ENCODE measurements at regions not wholly inside any gene's neighbourhood (a gene's known extent, or its start where the extent isn't known, plus 50 kb on each side); places are given as distances from the start of the nearest gene placed in this dataset.

GRCh38 chr1:13908128-13908527, 208.1 kb downstream of the PRDM2 start:
- no peak overlapping the region for H3K4me3 Mint-ChIP-seq

GRCh38 chr1:13911697-13912619, 212.0 kb downstream of the PRDM2 start:
- no peaks in the 10 kb centered on the region for H3K36me3 Mint-ChIP-seq (ENCODE audit: low read depth)
- H3K4me1 Mint-ChIP-seq (ENCODE audit: low read depth), result no peaks in the 10 kb centered on the region
- no peak overlapping the region for H3K4me3 Mint-ChIP-seq
- H3K27ac Mint-ChIP-seq, result no peak overlapping the region
- peaks cover 4% of the 10 kb centered on the region for H3K27me3 Mint-ChIP-seq (ENCODE audit: low read depth)
- no peaks in the 10 kb centered on the region for H3K9me3 Mint-ChIP-seq

More at GRCh38 chr1:13908128-13908527, 208.1 kb downstream of the PRDM2 start:
- no peaks in the 10 kb centered on the region for H3K4me1 Mint-ChIP-seq (ENCODE audit: low read depth)
- H3K27ac Mint-ChIP-seq, result no peak overlapping the region
- H3K36me3 Mint-ChIP-seq (ENCODE audit: low read depth), result no peaks in the 10 kb centered on the region
- peaks cover 4% of the 10 kb centered on the region for H3K27me3 Mint-ChIP-seq (ENCODE audit: low read depth)
- H3K9me3 Mint-ChIP-seq, result no peaks in the 10 kb centered on the region

- H3K4me3 Mint-ChIP-seq, result no peak overlapping the region
- no peaks in the 10 kb centered on the region for H3K4me1 Mint-ChIP-seq (ENCODE audit: low read depth)
- no peaks in the 10 kb centered on the region for H3K36me3 Mint-ChIP-seq (ENCODE audit: low read depth)
- H3K9me3 Mint-ChIP-seq, result no peaks in the 10 kb centered on the region
- no peak overlapping the region for H3K27ac Mint-ChIP-seq
- peaks cover 4% of the 10 kb centered on the region for H3K27me3 Mint-ChIP-seq (ENCODE audit: low read depth)
These were observed 213.4 kb downstream of the PRDM2 start for GRCh38 chr1:13913396-13913795.

GRCh38 chr1:13916530-13916929, 216.5 kb downstream of the PRDM2 start:
- Mint-ChIP-seq H3K27me3 (ENCODE audit: low read depth) (no peaks in the 10 kb centered on the region), H3K4me1 (ENCODE audit: low read depth) (no peaks in the 10 kb centered on the region), H3K4me3 (no peak overlapping the region), H3K36me3 (ENCODE audit: low read depth) (no peaks in the 10 kb centered on the region), H3K27ac (no peak overlapping the region), H3K9me3 (no peaks in the 10 kb centered on the region)

GRCh38 chr1:13917607-13918006, 217.6 kb downstream of the PRDM2 start:
- H3K27ac Mint-ChIP-seq, result no peak overlapping the region
- H3K36me3 Mint-ChIP-seq (ENCODE audit: low read depth), result no peaks in the 10 kb centered on the region
- H3K4me1 Mint-ChIP-seq (ENCODE audit: low read depth), result no peaks in the 10 kb centered on the region
- no peak overlapping the region for H3K4me3 Mint-ChIP-seq
- no peaks in the 10 kb centered on the region for H3K27me3 Mint-ChIP-seq (ENCODE audit: low read depth)
- H3K9me3 Mint-ChIP-seq, result no peaks in the 10 kb centered on the region

GRCh38 chr1:13918862-13919261, 218.9 kb downstream of the PRDM2 start:
- H3K9me3 Mint-ChIP-seq, result no peaks in the 10 kb centered on the region
- H3K36me3 Mint-ChIP-seq (ENCODE audit: low read depth), result no peaks in the 10 kb centered on the region
- H3K4me3 Mint-ChIP-seq, result no peak overlapping the region
- H3K4me1 Mint-ChIP-seq (ENCODE audit: low read depth), result no peaks in the 10 kb centered on the region
- no peaks in the 10 kb centered on the region for H3K27me3 Mint-ChIP-seq (ENCODE audit: low read depth)
- H3K27ac Mint-ChIP-seq, result no peak overlapping the region

GRCh38 chr1:13921190-13921589, 221.2 kb downstream of the PRDM2 start:
- Mint-ChIP-seq H3K9me3 (no peaks in the 10 kb centered on the region), H3K4me3 (no peak overlapping the region), H3K27me3 (ENCODE audit: low read depth) (peaks cover 3% of the 10 kb centered on the region), H3K36me3 (ENCODE audit: low read depth) (no peaks in the 10 kb centered on the region), H3K4me1 (ENCODE audit: low read depth) (no peaks in the 10 kb centered on the region), H3K27ac (no peak overlapping the region)

GRCh38 chr1:13922466-13923110, 222.6 kb downstream of the PRDM2 start:
- Mint-ChIP-seq H3K4me3 (no peak overlapping the region), H3K27me3 (ENCODE audit: low read depth) (peaks cover 4% of the 10 kb centered on the region), H3K27ac (no peak overlapping the region), H3K36me3 (ENCODE audit: low read depth) (no peaks in the 10 kb centered on the region), H3K9me3 (no peaks in the 10 kb centered on the region), H3K4me1 (ENCODE audit: low read depth) (no peaks in the 10 kb centered on the region)

- H3K4me3 Mint-ChIP-seq, result no peak overlapping the region
- no peaks in the 10 kb centered on the region for H3K4me1 Mint-ChIP-seq (ENCODE audit: low read depth)
- H3K36me3 Mint-ChIP-seq (ENCODE audit: low read depth), result no peaks in the 10 kb centered on the region
- no peak overlapping the region for H3K27ac Mint-ChIP-seq
- peaks cover 7% of the 10 kb centered on the region for H3K27me3 Mint-ChIP-seq (ENCODE audit: low read depth)
- H3K9me3 Mint-ChIP-seq, result no peaks in the 10 kb centered on the region
These were observed 226.6 kb downstream of the PRDM2 start for GRCh38 chr1:13926556-13926955.

GRCh38 chr1:13927736-13928135, 227.7 kb downstream of the PRDM2 start:
- H3K4me1 Mint-ChIP-seq (ENCODE audit: low read depth), result no peaks in the 10 kb centered on the region
- H3K27me3 Mint-ChIP-seq (ENCODE audit: low read depth), result peaks cover 7% of the 10 kb centered on the region
- no peaks in the 10 kb centered on the region for H3K36me3 Mint-ChIP-seq (ENCODE audit: low read depth)
- H3K27ac Mint-ChIP-seq, result no peak overlapping the region
- H3K9me3 Mint-ChIP-seq, result no peaks in the 10 kb centered on the region
- H3K4me3 Mint-ChIP-seq, result no peak overlapping the region

- H3K4me3 Mint-ChIP-seq, result no peak overlapping the region
- no peaks in the 10 kb centered on the region for H3K4me1 Mint-ChIP-seq (ENCODE audit: low read depth)
- H3K27ac Mint-ChIP-seq, result no peak overlapping the region
- H3K27me3 Mint-ChIP-seq (ENCODE audit: low read depth), result peaks cover 7% of the 10 kb centered on the region
- no peaks in the 10 kb centered on the region for H3K36me3 Mint-ChIP-seq (ENCODE audit: low read depth)
- H3K9me3 Mint-ChIP-seq, result no peaks in the 10 kb centered on the region
These were observed 229.3 kb downstream of the PRDM2 start for GRCh38 chr1:13929313-13929712.

- Mint-ChIP-seq H3K27me3 (ENCODE audit: low read depth) (peaks cover 5% of the 10 kb centered on the region), H3K4me1 (ENCODE audit: low read depth) (no peaks in the 10 kb centered on the region), H3K9me3 (no peaks in the 10 kb centered on the region), H3K4me3 (no peak overlapping the region), H3K36me3 (ENCODE audit: low read depth) (no peaks in the 10 kb centered on the region), H3K27ac (no peak overlapping the region)
These were observed 230.2 kb downstream of the PRDM2 start for GRCh38 chr1:13930151-13930550.

GRCh38 chr1:13931226-13931625, 231.2 kb downstream of the PRDM2 start:
- Mint-ChIP-seq H3K4me3 (no peak overlapping the region), H3K27me3 (ENCODE audit: low read depth) (peaks cover 3% of the 10 kb centered on the region), H3K9me3 (no peaks in the 10 kb centered on the region), H3K36me3 (ENCODE audit: low read depth) (no peaks in the 10 kb centered on the region), H3K27ac (no peak overlapping the region), H3K4me1 (ENCODE audit: low read depth) (no peaks in the 10 kb centered on the region)

- Mint-ChIP-seq H3K4me3 (no peak overlapping the region), H3K9me3 (no peaks in the 10 kb centered on the region), H3K27ac (no peak overlapping the region), H3K4me1 (ENCODE audit: low read depth) (no peaks in the 10 kb centered on the region), H3K36me3 (ENCODE audit: low read depth) (no peaks in the 10 kb centered on the region), H3K27me3 (ENCODE audit: low read depth) (no peaks in the 10 kb centered on the region)
These were observed 235.3 kb downstream of the PRDM2 start for GRCh38 chr1:13935336-13935735.

GRCh38 chr1:13941315-13941714, 241.3 kb downstream of the PRDM2 start:
- Mint-ChIP-seq H3K27me3 (ENCODE audit: low read depth) (no peaks in the 10 kb centered on the region), H3K4me1 (ENCODE audit: low read depth) (no peaks in the 10 kb centered on the region), H3K4me3 (no peak overlapping the region), H3K36me3 (ENCODE audit: low read depth) (no peaks in the 10 kb centered on the region), H3K27ac (no peak overlapping the region), H3K9me3 (peaks cover 12% of the 10 kb centered on the region)
